ENCODE measurements at regions not wholly inside any gene's neighbourhood (a gene's known extent, or its start where the extent isn't known, plus 50 kb on each side); places are given as distances from the start of the nearest gene placed in this dataset.
A peak's percentile ranks its signal among the peaks of the same experiment; 100 is the strongest.

DNA sequence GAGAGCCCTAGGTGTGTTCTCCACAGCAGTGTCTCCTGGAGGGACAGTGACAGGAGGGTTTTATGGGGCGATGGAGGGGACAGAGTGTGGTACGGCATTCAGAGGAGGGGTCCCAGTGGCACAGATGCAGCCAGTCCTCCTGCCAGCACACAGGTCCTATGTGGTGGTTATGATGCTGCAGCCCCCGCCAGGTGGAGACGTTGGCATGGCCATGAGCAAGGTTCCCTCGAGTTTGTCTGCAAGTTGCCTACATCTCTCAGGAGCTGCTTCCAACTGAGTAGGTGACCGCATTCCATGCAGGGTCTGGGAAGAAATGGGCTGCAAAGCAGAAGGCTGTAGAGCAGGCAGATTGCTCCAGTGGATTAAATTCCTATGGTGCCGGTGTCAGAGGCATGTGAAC lies 646.0 kb downstream of the TBC1D22A start:
- intact Hi-C loops (cut with micrococcal nuclease; ENCODE audit: unreplicated experiment): no loop called here
- TF ChIP-seq, protein P1, sequence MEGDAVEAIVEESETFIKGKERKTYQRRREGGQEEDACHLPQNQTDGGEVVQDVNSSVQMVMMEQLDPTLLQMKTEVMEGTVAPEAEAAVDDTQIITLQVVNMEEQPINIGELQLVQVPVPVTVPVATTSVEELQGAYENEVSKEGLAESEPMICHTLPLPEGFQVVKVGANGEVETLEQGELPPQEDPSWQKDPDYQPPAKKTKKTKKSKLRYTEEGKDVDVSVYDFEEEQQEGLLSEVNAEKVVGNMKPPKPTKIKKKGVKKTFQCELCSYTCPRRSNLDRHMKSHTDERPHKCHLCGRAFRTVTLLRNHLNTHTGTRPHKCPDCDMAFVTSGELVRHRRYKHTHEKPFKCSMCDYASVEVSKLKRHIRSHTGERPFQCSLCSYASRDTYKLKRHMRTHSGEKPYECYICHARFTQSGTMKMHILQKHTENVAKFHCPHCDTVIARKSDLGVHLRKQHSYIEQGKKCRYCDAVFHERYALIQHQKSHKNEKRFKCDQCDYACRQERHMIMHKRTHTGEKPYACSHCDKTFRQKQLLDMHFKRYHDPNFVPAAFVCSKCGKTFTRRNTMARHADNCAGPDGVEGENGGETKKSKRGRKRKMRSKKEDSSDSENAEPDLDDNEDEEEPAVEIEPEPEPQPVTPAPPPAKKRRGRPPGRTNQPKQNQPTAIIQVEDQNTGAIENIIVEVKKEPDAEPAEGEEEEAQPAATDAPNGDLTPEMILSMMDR (CRISPR knock-in tag; IDR thresholded peaks at IDR 0.05): peak; percentile 30; the same call in 1 of the 2 replicates
- no peak for TF ChIP-seq RAD51 (IDR thresholded peaks at IDR 0.05; ENCODE audit: borderline replicate concordance)
- H3K36me3 ChIP-seq (replicated peaks in 1 of 2; ENCODE audit: control insufficient read depth in 1 of 2, insufficient read depth in 2 of 2, low read length in 2 of 2): no peaks in the 10 kb centered on the region
- FAIRE-seq (no peak), DNase-seq (ENCODE audit: low spot score) (no peak), ATAC-seq (no peak)
- no peaks in the 10 kb centered on the region for H3K79me2 ChIP-seq (ENCODE audit: insufficient read depth, low read length)
- peaks cover 0 to 39% of the 10 kb centered on the region in 2 experiments; a peak in 3 of 5 replicates for H3K27me3 ChIP-seq (ENCODE audit: control insufficient read depth in 1 of 2, insufficient read depth in 2 of 2, low read length in 2 of 2)
- WGBS (ENCODE audit: low lambda C conversion rate): 9% methylated on average over 5 of the region's 7 CpGs
- no TSS peak for BruUV-seq (replicated peaks)
- ChIA-PET POLR2A (no interaction called here), CTCF (ENCODE audit: low intra/inter-chr PET ratio, low total read pairs) (no interaction called here)
- H3K9ac ChIP-seq (ENCODE audit: insufficient read depth, low read depth, low read length): no peak overlapping the region
- no peak overlapping the region for H3K4me3 ChIP-seq (replicated peaks in 1 of 3; ENCODE audit: insufficient read depth in 1 of 3, low read depth in 2 of 3, low read length in 3 of 3)
- H2AFZ ChIP-seq (ENCODE audit: low read length): no peak overlapping the region
- in situ Hi-C loops (cut with HindIII; ENCODE audit: extremely low pct_ligation_motif_present, low pct_unique_long_range_greater_than_20kb): no loop called here
- no peaks in the 10 kb centered on the region for H4K20me1 ChIP-seq (ENCODE audit: insufficient read depth, low read length)
- no peaks in the 10 kb centered on the region for H3K4me1 ChIP-seq (ENCODE audit: insufficient read depth, low read length)
- no peak overlapping the region for H3K27ac ChIP-seq (ENCODE audit: extremely low read length, insufficient read depth, low read length)
- no peak overlapping the region for H3K4me2 ChIP-seq (ENCODE audit: low read depth, low read length)
- no peaks in the 10 kb centered on the region for H3K9me3 ChIP-seq (ENCODE audit: low read length)

DNA sequence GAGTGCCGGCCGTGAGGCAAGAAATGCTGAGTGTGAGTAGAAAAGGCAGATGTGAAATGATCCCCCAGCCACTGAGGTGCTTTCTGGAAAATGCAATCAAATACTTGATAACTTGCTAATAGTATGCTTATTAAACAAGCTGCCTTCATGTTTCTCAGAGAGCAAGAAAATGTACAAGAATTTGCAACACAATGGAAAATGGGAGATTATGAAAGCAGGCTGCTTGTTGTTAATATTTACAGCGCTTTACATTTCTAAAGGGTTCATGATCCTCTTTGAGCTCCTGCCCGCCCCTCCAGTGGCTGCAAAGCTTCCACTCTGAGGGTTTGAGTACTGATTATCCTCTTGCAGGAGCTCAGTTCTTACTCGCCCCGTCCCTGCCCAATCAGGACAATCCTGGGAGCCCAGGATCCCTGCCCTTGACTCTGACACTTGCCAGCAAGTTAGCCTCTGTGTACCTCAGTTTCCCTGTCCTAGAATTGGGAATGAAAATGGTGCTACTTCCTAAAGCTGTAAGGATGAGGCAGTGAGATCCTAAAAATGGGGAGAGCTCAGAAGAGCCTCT lies 645.1 kb downstream of the TBC1D22A start:
- Histone ChIP-seq H3K36me3 (replicated peaks in 1 of 2; ENCODE audit: control insufficient read depth in 1 of 2, insufficient read depth in 2 of 2, low read length in 2 of 2) (no peaks in the 10 kb centered on the region), H3K4me3 (replicated peaks in 1 of 3; ENCODE audit: insufficient read depth in 1 of 3, low read depth in 2 of 3, low read length in 3 of 3) (no peak overlapping the region), H3K9ac (ENCODE audit: insufficient read depth, low read depth, low read length) (no peak overlapping the region), H3K4me1 (ENCODE audit: insufficient read depth, low read length) (no peaks in the 10 kb centered on the region), H3K27me3 (ENCODE audit: control insufficient read depth in 1 of 2, insufficient read depth in 2 of 2, low read length in 2 of 2) (peaks cover 0 to 47% of the 10 kb centered on the region in 2 experiments; a peak in 4 of 5 replicates), H3K4me2 (ENCODE audit: low read depth, low read length) (no peak overlapping the region), H3K9me3 (ENCODE audit: low read length) (no peaks in the 10 kb centered on the region), H2AFZ (ENCODE audit: low read length) (no peak overlapping the region), H3K79me2 (ENCODE audit: insufficient read depth, low read length) (no peaks in the 10 kb centered on the region), H3K27ac (ENCODE audit: extremely low read length, insufficient read depth, low read length) (no peak overlapping the region), H4K20me1 (ENCODE audit: insufficient read depth, low read length) (no peaks in the 10 kb centered on the region)
- CTCF ChIA-PET (ENCODE audit: low intra/inter-chr PET ratio, low total read pairs): no interaction called here
- TF ChIP-seq ZSCAN9 (CRISPR knock-in tag; IDR thresholded peaks at IDR 0.05; ENCODE audit: borderline replicate concordance) (no peak), MEIS1 (CRISPR knock-in tag; IDR thresholded peaks at IDR 0.05; ENCODE audit: borderline replicate concordance) (no peak), FOXA1 (IDR thresholded peaks at IDR 0.05) (no peak), FOXA1 (CRISPR knock-in tag; IDR thresholded peaks at IDR 0.05) (no peak), TCF7L2 (IDR thresholded peaks at IDR 0.05; ENCODE audit: low read depth, low read length) (no peak), AGO2 (optimal IDR thresholded peaks at IDR 0.05; ENCODE audit: low read depth, low read length) (no peak), ZNF230 (CRISPR knock-in tag; IDR thresholded peaks at IDR 0.05) (no peak), MYC (CRISPR knock-in tag; IDR thresholded peaks at IDR 0.05; ENCODE audit: borderline replicate concordance) (no peak), NONO (IDR thresholded peaks at IDR 0.05) (no peak), NONO (CRISPR knock-in tag; conservative IDR thresholded peaks at IDR 0.05) (no peak), ZNF530 (CRISPR knock-in tag; IDR thresholded peaks at IDR 0.05; ENCODE audit: low read depth) (no peak), ZNF619 (CRISPR knock-in tag; IDR thresholded peaks at IDR 0.05) (no peak), ZKSCAN5 (CRISPR knock-in tag; IDR thresholded peaks at IDR 0.05) (no peak), PHF20 (CRISPR knock-in tag; IDR thresholded peaks at IDR 0.05) (no peak)
- TF ChIP-seq, protein P2, sequence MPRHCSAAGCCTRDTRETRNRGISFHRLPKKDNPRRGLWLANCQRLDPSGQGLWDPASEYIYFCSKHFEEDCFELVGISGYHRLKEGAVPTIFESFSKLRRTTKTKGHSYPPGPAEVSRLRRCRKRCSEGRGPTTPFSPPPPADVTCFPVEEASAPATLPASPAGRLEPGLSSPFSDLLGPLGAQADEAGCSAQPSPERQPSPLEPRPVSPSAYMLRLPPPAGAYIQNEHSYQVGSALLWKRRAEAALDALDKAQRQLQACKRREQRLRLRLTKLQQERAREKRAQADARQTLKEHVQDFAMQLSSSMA (CRISPR knock-in tag; IDR thresholded peaks at IDR 0.05): no peak
- ATAC-seq (no peak), DNase-seq (ENCODE audit: low spot score) (no peak), FAIRE-seq (no peak)
- in situ Hi-C loops (cut with HindIII; ENCODE audit: extremely low pct_ligation_motif_present, low pct_unique_long_range_greater_than_20kb) (no loop called here), intact Hi-C loops (cut with micrococcal nuclease; ENCODE audit: unreplicated experiment) (no loop called here)
- 8% methylated on average over 6 of the region's 6 CpGs for WGBS (ENCODE audit: low lambda C conversion rate)
- BruUV-seq (replicated peaks): no TSS peak
- POLR2A ChIA-PET: no interaction called here

Measured in HepG2 (cell line).